Sigmoid colon (tissue), 4 donors: ENCODE measurements at regions not wholly inside any gene's neighbourhood (a gene's known extent, or its start where the extent isn't known, plus 50 kb on each side); places are given as distances from the start of the nearest gene placed in this dataset.

Experiments used
- EP300 ChIP-seq, 4 donors: sonication (generic); formaldehyde crosslinking; IDR thresholded peaks; one replicate each; pipeline ENCODE4 v1.6.1; 2017; ENCODE audit warnings: antibody characterized with exemption in 4 of 4
- POLR2A ChIP-seq, 2 donors: fragments of 450-650 bp; IDR thresholded peaks; one replicate each; pipeline ENCODE4 v1.6.1; 2016; ENCODE audit warnings: antibody characterized with exemption in 2 of 2, mild to moderate bottlenecking in 2 of 2, moderate library complexity in 2 of 2
- TF ChIP-seq, protein P1 (sequence below), 4 experiments: fragments of 450-650 bp in 3 of 4; fragments of 200-600 bp in 1 of 4; IDR thresholded peaks; one replicate each; pipeline ENCODE4 v1.5.1; 2016 to 2019; ENCODE audit warnings: antibody characterized with exemption in 4 of 4, mild to moderate bottlenecking in 3 of 4, moderate library complexity in 2 of 4

DNA sequence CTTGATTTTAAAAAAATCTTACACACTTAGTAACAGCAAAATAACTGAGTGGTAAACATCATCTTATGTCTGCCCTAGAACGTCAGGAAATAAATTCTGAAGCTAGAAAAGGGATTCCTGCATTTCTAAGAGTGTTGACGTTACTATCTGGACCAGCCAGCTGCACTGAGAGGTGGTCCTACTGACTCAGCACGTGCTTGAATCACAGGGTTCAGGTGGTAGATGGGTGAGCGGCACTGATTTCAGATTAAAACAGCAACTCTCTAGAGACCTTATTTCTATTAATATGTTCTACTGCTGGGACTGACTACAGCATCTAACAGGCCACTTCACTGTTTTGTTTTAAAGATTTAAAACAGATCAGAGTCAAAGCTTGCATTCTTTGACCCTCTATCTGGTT lies 377.2 kb downstream of the GABRB3 start:
- TF ChIP-seq, protein P1, sequence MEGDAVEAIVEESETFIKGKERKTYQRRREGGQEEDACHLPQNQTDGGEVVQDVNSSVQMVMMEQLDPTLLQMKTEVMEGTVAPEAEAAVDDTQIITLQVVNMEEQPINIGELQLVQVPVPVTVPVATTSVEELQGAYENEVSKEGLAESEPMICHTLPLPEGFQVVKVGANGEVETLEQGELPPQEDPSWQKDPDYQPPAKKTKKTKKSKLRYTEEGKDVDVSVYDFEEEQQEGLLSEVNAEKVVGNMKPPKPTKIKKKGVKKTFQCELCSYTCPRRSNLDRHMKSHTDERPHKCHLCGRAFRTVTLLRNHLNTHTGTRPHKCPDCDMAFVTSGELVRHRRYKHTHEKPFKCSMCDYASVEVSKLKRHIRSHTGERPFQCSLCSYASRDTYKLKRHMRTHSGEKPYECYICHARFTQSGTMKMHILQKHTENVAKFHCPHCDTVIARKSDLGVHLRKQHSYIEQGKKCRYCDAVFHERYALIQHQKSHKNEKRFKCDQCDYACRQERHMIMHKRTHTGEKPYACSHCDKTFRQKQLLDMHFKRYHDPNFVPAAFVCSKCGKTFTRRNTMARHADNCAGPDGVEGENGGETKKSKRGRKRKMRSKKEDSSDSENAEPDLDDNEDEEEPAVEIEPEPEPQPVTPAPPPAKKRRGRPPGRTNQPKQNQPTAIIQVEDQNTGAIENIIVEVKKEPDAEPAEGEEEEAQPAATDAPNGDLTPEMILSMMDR (IDR thresholded peaks at IDR 0.05): no peak
- TF ChIP-seq POLR2A (IDR thresholded peaks at IDR 0.05) (no peak), EP300 (IDR thresholded peaks at IDR 0.05) (no peak)
